HepG2 (cell line): ENCODE measurements at regions not wholly inside any gene's neighbourhood (a gene's known extent, or its start where the extent isn't known, plus 50 kb on each side); places are given as distances from the start of the nearest gene placed in this dataset.

Experiments used
- ATAC-seq: fragments of 200-7000 bp; cut with Tn5 transposase; 3 replicates; pipeline ENCODE4 v1.9.1; 2020; ENCODE audit warnings: mild to moderate bottlenecking, moderate library complexity
- BruUV-seq: library from RNA; stranded (reverse); fragments of 400-500 nt; replicated peaks from 2 replicates; lab custom pipeline; 2021; lab: Mats Ljungman, UMichigan
- CTCF ChIA-PET: fragments of 300-600 bp; formaldehyde crosslinking; extraction: SDS; loops from one replicate; lab custom pipeline; 2021; ENCODE audit warnings: low total read pairs, inconsistent platforms, low intra/inter-chr PET ratio; lab: Yijun Ruan, JAX
- POLR2A ChIA-PET: fragments of 350-600 bp; sonication (Branson Sonifier 250); formaldehyde crosslinking; loops from one replicate; lab custom pipeline; 2020; ENCODE audit warnings: antibody characterized with exemption, inconsistent platforms; lab: Yijun Ruan, JAX
- DNase-seq: peaks from one replicate; pipeline ENCODE4 v3.0.0-alpha.2; 2015; ENCODE audit warnings: low spot score
- FAIRE-seq: peaks from 3 replicates; lab custom pipeline; 2011; peaks lifted over from hg19 to GRCh38; lab: Jason Lieb, UNC
- H2AFZ ChIP-seq: one replicate; pipeline ENCODE4 v1.6.1; 2011; ENCODE audit warnings: low read length, inconsistent platforms
- H3K27ac ChIP-seq: fragments of 300-600 bp; 3 replicates; pipeline ENCODE4 v1.8.0; 2011; ENCODE audit warnings: mixed run types, mild to moderate bottlenecking, mixed read lengths, low read length, inconsistent platforms; ENCODE audit not compliant: insufficient read depth; ENCODE audit errors: extremely low read length
- H3K27me3 ChIP-seq, 2 experiments: fragments of 200-600 bp in 1 of 2; 2 replicates in 1 of 2; 3 replicates in 1 of 2; pipeline versions ENCODE4 v1.6.0 to v1.8.0; 2011; ENCODE audit warnings: low read length in 2 of 2, mild to moderate bottlenecking in 2 of 2, moderate library complexity in 2 of 2, inconsistent platforms in 1 of 2; ENCODE audit not compliant: insufficient read depth in 2 of 2, control insufficient read depth in 1 of 2
- H3K36me3 ChIP-seq, 2 experiments: fragments of 200-600 bp in 1 of 2; replicated peaks in 1 of 2; 2 replicates in 1 of 2; 3 replicates in 1 of 2; pipeline versions ENCODE4 v1.5.1 to v1.8.0; 2011; ENCODE audit warnings: low read length in 2 of 2, inconsistent platforms in 1 of 2; ENCODE audit not compliant: insufficient read depth in 2 of 2, control insufficient read depth in 1 of 2
- H3K4me1 ChIP-seq: 2 replicates; pipeline ENCODE4 v1.5.1; 2012; ENCODE audit warnings: low read length, inconsistent platforms; ENCODE audit not compliant: insufficient read depth
- H3K4me2 ChIP-seq: 2 replicates; pipeline ENCODE4 v1.6.0; 2011; ENCODE audit warnings: low read depth, low read length, inconsistent platforms
- H3K4me3 ChIP-seq, 3 experiments: fragments of 200-600 bp in 1 of 3; sonication (generic), shearing (Covaris generic) in 1 of 3; replicated peaks in 1 of 3; 2 replicates each; pipeline ENCODE4 v1.5.1; 2011 to 2016; ENCODE audit warnings: low read length in 3 of 3, inconsistent platforms in 2 of 3, low read depth in 2 of 3, mild to moderate bottlenecking in 2 of 3, control low read depth in 1 of 3, mixed read lengths in 1 of 3; ENCODE audit not compliant: insufficient read depth in 1 of 3
- H3K79me2 ChIP-seq: one replicate; pipeline ENCODE4 v1.6.1; 2011; ENCODE audit warnings: low read length, inconsistent platforms; ENCODE audit not compliant: insufficient read depth
- H3K9ac ChIP-seq: 2 replicates; pipeline ENCODE4 v1.6.0; 2011; ENCODE audit warnings: mild to moderate bottlenecking, low read depth, low read length, inconsistent platforms; ENCODE audit not compliant: insufficient read depth
- H3K9me3 ChIP-seq: 2 replicates; pipeline ENCODE4 v1.5.1; 2012; ENCODE audit warnings: mild to moderate bottlenecking, low read length
- H4K20me1 ChIP-seq: 2 replicates; pipeline ENCODE4 v1.6.0; 2011; ENCODE audit warnings: inconsistent platforms, mild to moderate bottlenecking, low read length, moderate library complexity; ENCODE audit not compliant: insufficient read depth
- NFYB ChIP-seq: sonication (generic); formaldehyde crosslinking; IDR thresholded peaks from 2 replicates; pipeline ENCODE4 v1.4.0; 2020; ENCODE audit warnings: missing genetic modification reagents
- NONO ChIP-seq, 2 experiments: fragments of 450-650 bp in 1 of 2; sonication (generic) in 1 of 2; formaldehyde crosslinking in 1 of 2; IDR thresholded peaks in 1 of 2; conservative IDR thresholded peaks in 1 of 2; 2 replicates each; pipeline versions ENCODE4 v1.6.1 to v1.8.0; 2017 to 2022; ENCODE audit warnings: mild to moderate bottlenecking in 1 of 2, missing genetic modification reagents in 1 of 2, moderate library complexity in 1 of 2
- NR3C1 ChIP-seq: sonication (generic); formaldehyde crosslinking; IDR thresholded peaks from 2 replicates; pipeline ENCODE4 v1.4.0; 2020; ENCODE audit warnings: missing genetic modification reagents
- PAX8 ChIP-seq: sonication (generic); formaldehyde crosslinking; IDR thresholded peaks from 2 replicates; pipeline ENCODE4 v1.8.0; 2022; ENCODE audit warnings: mild to moderate bottlenecking, missing genetic modification reagents, borderline replicate concordance
- ZNF160 ChIP-seq: sonication (generic); formaldehyde crosslinking; IDR thresholded peaks from 2 replicates; pipeline ENCODE4 v1.8.0; 2022; ENCODE audit warnings: mild to moderate bottlenecking, inconsistent platforms, missing genetic modification reagents
- ZNF432 ChIP-seq: sonication (generic); formaldehyde crosslinking; IDR thresholded peaks from 2 replicates; pipeline ENCODE4 v1.5.0; 2020; ENCODE audit warnings: missing genetic modification reagents, mild to moderate bottlenecking, borderline replicate concordance
- ZNF775 ChIP-seq: sonication (generic); formaldehyde crosslinking; IDR thresholded peaks from 2 replicates; pipeline ENCODE4 v1.4.0; 2020; ENCODE audit warnings: missing genetic modification reagents, mild to moderate bottlenecking, moderate library complexity, borderline replicate concordance
- WGBS: methylation state at CpG from one replicate; pipeline ENCODE4 v1.1.6; 2017; ENCODE audit warnings: low lambda C conversion rate; 5-methylcytosine and 5-hydroxymethylcytosine counted together
- in situ Hi-C: cut with HindIII; loops from 2 replicates; pipeline ENCODE4 v1.10.0; 2017; ENCODE audit warnings: low pct_unique_long_range_greater_than_20kb; ENCODE audit not compliant: extremely low pct_ligation_motif_present
- intact Hi-C: fragments of 100-400 bp; cut with micrococcal nuclease; formaldehyde crosslinking; loops from one replicate; pipeline ENCODE4 v1.10.0; 2022; ENCODE audit not compliant: unreplicated experiment
- TF ChIP-seq, protein P1 (sequence below): sonication (generic); formaldehyde crosslinking; IDR thresholded peaks from 2 replicates; pipeline ENCODE4 v1.5.0; 2020; ENCODE audit warnings: missing genetic modification reagents
- TF ChIP-seq, protein P2 (sequence below): sonication (generic); formaldehyde crosslinking; IDR thresholded peaks from 2 replicates; pipeline ENCODE4 v1.4.0; 2020; ENCODE audit warnings: mild to moderate bottlenecking, missing genetic modification reagents, borderline replicate concordance
- TF ChIP-seq, protein P3 (sequence below): sonication (generic); formaldehyde crosslinking; IDR thresholded peaks from 2 replicates; pipeline ENCODE4 v1.5.0; 2020; ENCODE audit warnings: mild to moderate bottlenecking, missing genetic modification reagents
- TF ChIP-seq, protein P4 (sequence below): sonication (generic); formaldehyde crosslinking; IDR thresholded peaks from 2 replicates; pipeline ENCODE4 v1.4.0; 2020; ENCODE audit warnings: mild to moderate bottlenecking, missing genetic modification reagents, borderline replicate concordance
- TF ChIP-seq, protein P5 (sequence below): sonication (generic); formaldehyde crosslinking; IDR thresholded peaks from 2 replicates; pipeline ENCODE4 v1.5.0; 2020; ENCODE audit warnings: mild to moderate bottlenecking, missing genetic modification reagents

DNA sequence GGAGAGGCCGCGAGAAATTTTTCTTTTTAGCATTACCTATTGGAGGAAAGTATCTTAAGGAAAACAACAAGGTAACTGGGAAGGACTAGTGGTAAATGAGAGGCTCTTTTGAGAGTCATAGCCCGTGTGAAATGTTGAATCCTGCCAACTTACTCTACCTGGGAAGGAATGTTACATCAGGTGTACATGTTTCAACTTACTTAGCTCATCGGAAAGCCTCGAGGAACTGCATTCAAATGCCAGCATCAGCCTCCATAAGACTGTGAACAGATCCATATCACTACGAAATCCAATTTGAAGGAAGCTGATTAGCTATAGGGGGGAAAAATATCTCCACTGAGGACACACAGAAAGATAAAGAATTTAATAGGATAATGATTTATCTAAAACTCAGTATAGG lies 72.3 kb upstream of the PDZRN3 start:
- Histone ChIP-seq H4K20me1 (no peaks in the 10 kb centered on the region), H3K9ac (no peak overlapping the region), H3K27me3 (no peaks in the 10 kb centered on the region), H3K4me2 (no peak overlapping the region), H2AFZ (no peak overlapping the region), H3K79me2 (no peaks in the 10 kb centered on the region), H3K4me3 (no peak overlapping the region), H3K9me3 (no peaks in the 10 kb centered on the region), H3K27ac (no peak overlapping the region), H3K4me1 (no peaks in the 10 kb centered on the region), H3K36me3 (no peaks in the 10 kb centered on the region)
- intact Hi-C loops, result no loop called here
- POLR2A ChIA-PET, result no interaction called here
- in situ Hi-C loops, result no loop called here
- WGBS, result 11% methylated on average over 6 of the region's 6 CpGs
- BruUV-seq, result no TSS peak
- FAIRE-seq (no peak), ATAC-seq (no peak), DNase-seq (no peak)
- CTCF ChIA-PET, result no interaction called here
- TF ChIP-seq, protein P1, sequence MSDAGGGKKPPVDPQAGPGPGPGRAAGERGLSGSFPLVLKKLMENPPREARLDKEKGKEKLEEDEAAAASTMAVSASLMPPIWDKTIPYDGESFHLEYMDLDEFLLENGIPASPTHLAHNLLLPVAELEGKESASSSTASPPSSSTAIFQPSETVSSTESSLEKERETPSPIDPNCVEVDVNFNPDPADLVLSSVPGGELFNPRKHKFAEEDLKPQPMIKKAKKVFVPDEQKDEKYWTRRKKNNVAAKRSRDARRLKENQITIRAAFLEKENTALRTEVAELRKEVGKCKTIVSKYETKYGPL (CRISPR knock-in tag), result no peak
- TF ChIP-seq ZNF775 (CRISPR knock-in tag) (no peak), ZNF160 (CRISPR knock-in tag) (no peak), NONO (IDR thresholded peaks at IDR 0.05) (no peak), NONO (CRISPR knock-in tag; conservative IDR thresholded peaks at IDR 0.05) (no peak), NFYB (CRISPR knock-in tag) (no peak), PAX8 (CRISPR knock-in tag) (no peak), NR3C1 (CRISPR knock-in tag) (no peak), ZNF432 (no peak)
- TF ChIP-seq, protein P2, sequence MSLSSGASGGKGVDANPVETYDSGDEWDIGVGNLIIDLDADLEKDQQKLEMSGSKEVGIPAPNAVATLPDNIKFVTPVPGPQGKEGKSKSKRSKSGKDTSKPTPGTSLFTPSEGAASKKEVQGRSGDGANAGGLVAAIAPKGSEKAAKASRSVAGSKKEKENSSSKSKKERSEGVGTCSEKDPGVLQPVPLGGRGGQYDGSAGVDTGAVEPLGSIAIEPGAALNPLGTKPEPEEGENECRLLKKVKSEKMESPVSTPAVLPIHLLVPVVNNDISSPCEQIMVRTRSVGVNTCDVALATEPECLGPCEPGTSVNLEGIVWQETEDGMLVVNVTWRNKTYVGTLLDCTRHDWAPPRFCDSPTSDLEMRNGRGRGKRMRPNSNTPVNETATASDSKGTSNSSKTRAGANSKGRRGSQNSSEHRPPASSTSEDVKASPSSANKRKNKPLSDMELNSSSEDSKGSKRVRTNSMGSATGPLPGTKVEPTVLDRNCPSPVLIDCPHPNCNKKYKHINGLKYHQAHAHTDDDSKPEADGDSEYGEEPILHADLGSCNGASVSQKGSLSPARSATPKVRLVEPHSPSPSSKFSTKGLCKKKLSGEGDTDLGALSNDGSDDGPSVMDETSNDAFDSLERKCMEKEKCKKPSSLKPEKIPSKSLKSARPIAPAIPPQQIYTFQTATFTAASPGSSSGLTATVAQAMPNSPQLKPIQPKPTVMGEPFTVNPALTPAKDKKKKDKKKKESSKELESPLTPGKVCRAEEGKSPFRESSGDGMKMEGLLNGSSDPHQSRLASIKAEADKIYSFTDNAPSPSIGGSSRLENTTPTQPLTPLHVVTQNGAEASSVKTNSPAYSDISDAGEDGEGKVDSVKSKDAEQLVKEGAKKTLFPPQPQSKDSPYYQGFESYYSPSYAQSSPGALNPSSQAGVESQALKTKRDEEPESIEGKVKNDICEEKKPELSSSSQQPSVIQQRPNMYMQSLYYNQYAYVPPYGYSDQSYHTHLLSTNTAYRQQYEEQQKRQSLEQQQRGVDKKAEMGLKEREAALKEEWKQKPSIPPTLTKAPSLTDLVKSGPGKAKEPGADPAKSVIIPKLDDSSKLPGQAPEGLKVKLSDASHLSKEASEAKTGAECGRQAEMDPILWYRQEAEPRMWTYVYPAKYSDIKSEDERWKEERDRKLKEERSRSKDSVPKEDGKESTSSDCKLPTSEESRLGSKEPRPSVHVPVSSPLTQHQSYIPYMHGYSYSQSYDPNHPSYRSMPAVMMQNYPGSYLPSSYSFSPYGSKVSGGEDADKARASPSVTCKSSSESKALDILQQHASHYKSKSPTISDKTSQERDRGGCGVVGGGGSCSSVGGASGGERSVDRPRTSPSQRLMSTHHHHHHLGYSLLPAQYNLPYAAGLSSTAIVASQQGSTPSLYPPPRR (CRISPR knock-in tag), result no peak
- TF ChIP-seq, protein P3, sequence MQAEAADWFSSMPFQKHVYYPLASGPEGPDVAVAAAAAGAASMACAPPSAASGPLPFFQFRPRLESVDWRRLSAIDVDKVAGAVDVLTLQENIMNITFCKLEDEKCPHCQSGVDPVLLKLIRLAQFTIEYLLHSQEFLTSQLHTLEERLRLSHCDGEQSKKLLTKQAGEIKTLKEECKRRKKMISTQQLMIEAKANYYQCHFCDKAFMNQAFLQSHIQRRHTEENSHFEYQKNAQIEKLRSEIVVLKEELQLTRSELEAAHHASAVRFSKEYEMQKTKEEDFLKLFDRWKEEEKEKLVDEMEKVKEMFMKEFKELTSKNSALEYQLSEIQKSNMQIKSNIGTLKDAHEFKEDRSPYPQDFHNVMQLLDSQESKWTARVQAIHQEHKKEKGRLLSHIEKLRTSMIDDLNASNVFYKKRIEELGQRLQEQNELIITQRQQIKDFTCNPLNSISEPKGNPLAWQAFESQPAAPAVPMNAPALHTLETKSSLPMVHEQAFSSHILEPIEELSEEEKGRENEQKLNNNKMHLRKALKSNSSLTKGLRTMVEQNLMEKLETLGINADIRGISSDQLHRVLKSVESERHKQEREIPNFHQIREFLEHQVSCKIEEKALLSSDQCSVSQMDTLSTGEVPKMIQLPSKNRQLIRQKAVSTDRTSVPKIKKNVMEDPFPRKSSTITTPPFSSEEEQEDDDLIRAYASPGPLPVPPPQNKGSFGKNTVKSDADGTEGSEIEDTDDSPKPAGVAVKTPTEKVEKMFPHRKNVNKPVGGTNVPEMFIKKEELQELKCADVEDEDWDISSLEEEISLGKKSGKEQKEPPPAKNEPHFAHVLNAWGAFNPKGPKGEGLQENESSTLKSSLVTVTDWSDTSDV (CRISPR knock-in tag), result no peak
- TF ChIP-seq, protein P4, sequence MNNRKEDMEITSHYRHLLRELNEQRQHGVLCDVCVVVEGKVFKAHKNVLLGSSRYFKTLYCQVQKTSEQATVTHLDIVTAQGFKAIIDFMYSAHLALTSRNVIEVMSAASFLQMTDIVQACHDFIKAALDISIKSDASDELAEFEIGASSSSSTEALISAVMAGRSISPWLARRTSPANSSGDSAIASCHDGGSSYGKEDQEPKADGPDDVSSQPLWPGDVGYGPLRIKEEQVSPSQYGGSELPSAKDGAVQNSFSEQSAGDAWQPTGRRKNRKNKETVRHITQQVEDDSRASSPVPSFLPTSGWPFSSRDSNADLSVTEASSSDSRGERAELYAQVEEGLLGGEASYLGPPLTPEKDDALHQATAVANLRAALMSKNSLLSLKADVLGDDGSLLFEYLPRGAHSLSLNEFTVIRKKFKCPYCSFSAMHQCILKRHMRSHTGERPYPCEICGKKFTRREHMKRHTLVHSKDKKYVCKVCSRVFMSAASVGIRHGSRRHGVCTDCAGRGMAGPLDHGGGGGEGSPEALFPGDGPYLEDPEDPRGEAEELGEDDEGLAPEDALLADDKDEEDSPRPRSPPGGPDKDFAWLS (CRISPR knock-in tag), result no peak
- TF ChIP-seq, protein P5, sequence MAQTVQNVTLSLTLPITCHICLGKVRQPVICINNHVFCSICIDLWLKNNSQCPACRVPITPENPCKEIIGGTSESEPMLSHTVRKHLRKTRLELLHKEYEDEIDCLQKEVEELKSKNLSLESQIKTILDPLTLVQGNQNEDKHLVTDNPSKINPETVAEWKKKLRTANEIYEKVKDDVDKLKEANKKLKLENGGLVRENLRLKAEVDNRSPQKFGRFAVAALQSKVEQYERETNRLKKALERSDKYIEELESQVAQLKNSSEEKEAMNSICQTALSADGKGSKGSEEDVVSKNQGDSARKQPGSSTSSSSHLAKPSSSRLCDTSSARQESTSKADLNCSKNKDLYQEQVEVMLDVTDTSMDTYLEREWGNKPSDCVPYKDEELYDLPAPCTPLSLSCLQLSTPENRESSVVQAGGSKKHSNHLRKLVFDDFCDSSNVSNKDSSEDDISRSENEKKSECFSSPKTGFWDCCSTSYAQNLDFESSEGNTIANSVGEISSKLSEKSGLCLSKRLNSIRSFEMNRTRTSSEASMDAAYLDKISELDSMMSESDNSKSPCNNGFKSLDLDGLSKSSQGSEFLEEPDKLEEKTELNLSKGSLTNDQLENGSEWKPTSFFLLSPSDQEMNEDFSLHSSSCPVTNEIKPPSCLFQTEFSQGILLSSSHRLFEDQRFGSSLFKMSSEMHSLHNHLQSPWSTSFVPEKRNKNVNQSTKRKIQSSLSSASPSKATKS, result no peak
